ENCODE measurements at regions not wholly inside any gene's neighbourhood (a gene's known extent, or its start where the extent isn't known, plus 50 kb on each side); places are given as distances from the start of the nearest gene placed in this dataset.

- Histone ChIP-seq H2AFZ (ENCODE audit: low read depth, low read length) (no peak overlapping the region), H3K4me3 (ENCODE audit: low read length) (no peak overlapping the region), H3K27ac (ENCODE audit: low read length) (no peak overlapping the region), H3K27me3 (ENCODE audit: insufficient read depth, low read depth, low read length) (no peaks in the 10 kb centered on the region), H4K20me1 (ENCODE audit: insufficient read depth) (no peaks in the 10 kb centered on the region), H3F3A (ENCODE audit: insufficient read depth, low read length, poor library complexity, severe bottlenecking) (no peaks in the 10 kb centered on the region), H3K9ac (ENCODE audit: low read length) (no peak overlapping the region), H3K36me3 (ENCODE audit: insufficient read depth, low read length) (no peaks in the 10 kb centered on the region), H3K9me2 (ENCODE audit: insufficient read depth, low read length) (no peaks in the 10 kb centered on the region), H3K79me2 (replicated peaks; ENCODE audit: insufficient read depth, low read length) (no peaks in the 10 kb centered on the region), H3K4me2 (ENCODE audit: low read length) (no peak overlapping the region), H3K9me3 (ENCODE audit: low read length) (no peaks in the 10 kb centered on the region)
- TF ChIP-seq CTCF (IDR thresholded peaks at IDR 0.05; ENCODE audit: poor library complexity, severe bottlenecking) (no peak), EP300 (conservative IDR thresholded peaks at IDR 0.05; ENCODE audit: poor library complexity, severe bottlenecking) (no peak), EZH2 (IDR thresholded peaks at IDR 0.05; ENCODE audit: borderline replicate concordance, insufficient read depth, low read length, poor library complexity, severe bottlenecking) (no peak)
Measured at GRCh38 chr20:20953738-20954618, 152.2 kb downstream of the LINC00237 start.

GRCh38 chr20:20950620-20951019 lies 155.5 kb downstream of the LINC00237 start:
- Histone ChIP-seq H3K27me3 (ENCODE audit: insufficient read depth, low read depth, low read length) (no peaks in the 10 kb centered on the region), H3K9me2 (ENCODE audit: insufficient read depth, low read length) (no peaks in the 10 kb centered on the region), H3K4me3 (ENCODE audit: low read length) (no peak overlapping the region), H2AFZ (ENCODE audit: low read depth, low read length) (no peak overlapping the region), H3K9ac (ENCODE audit: low read length) (no peak overlapping the region), H3K9me3 (ENCODE audit: low read length) (no peaks in the 10 kb centered on the region), H3K36me3 (ENCODE audit: insufficient read depth, low read length) (no peaks in the 10 kb centered on the region), H3K4me2 (ENCODE audit: low read length) (no peak overlapping the region), H3K79me2 (replicated peaks; ENCODE audit: insufficient read depth, low read length) (no peaks in the 10 kb centered on the region), H3F3A (ENCODE audit: insufficient read depth, low read length, poor library complexity, severe bottlenecking) (no peaks in the 10 kb centered on the region), H3K27ac (ENCODE audit: low read length) (no peak overlapping the region), H4K20me1 (ENCODE audit: insufficient read depth) (no peaks in the 10 kb centered on the region)
- TF ChIP-seq POLR2AphosphoS5 (IDR thresholded peaks at IDR 0.05) = no peak
- TF ChIP-seq EZH2 (IDR thresholded peaks at IDR 0.05; ENCODE audit: borderline replicate concordance, insufficient read depth, low read length, poor library complexity, severe bottlenecking) = no peak
- TF ChIP-seq EP300 (conservative IDR thresholded peaks at IDR 0.05; ENCODE audit: poor library complexity, severe bottlenecking) = no peak
- no peak for TF ChIP-seq SMC3 (conservative IDR thresholded peaks at IDR 0.05; ENCODE audit: poor library complexity)
- TF ChIP-seq REST (IDR thresholded peaks at IDR 0.05; ENCODE audit: borderline replicate concordance) = no peak
- no peak for TF ChIP-seq CTCF (IDR thresholded peaks at IDR 0.05; ENCODE audit: poor library complexity, severe bottlenecking)
- no peak for TF ChIP-seq RAD21 (conservative IDR thresholded peaks at IDR 0.05)
- no peak for TF ChIP-seq TAF1 (IDR thresholded peaks at IDR 0.05; ENCODE audit: low read depth)
- TF ChIP-seq MXI1 (conservative IDR thresholded peaks at IDR 0.05; ENCODE audit: poor library complexity, severe bottlenecking) = no peak
